Endodermal cell (in vitro differentiated cells): ENCODE measurements at regions not wholly inside any gene's neighbourhood (a gene's known extent, or its start where the extent isn't known, plus 50 kb on each side); places are given as distances from the start of the nearest gene placed in this dataset.

ENCODE experiments used
- DNase-seq: peaks from one replicate; pipeline ENCODE4 v3.0.0-alpha.2; 2017
- H3K27ac ChIP-seq: 2 replicates; pipeline ENCODE4 v1.5.1; 2013; ENCODE audit warnings: mild to moderate bottlenecking, low read depth, low read length, moderate library complexity
- H3K27me3 ChIP-seq: 2 replicates; pipeline ENCODE4 v1.6.1; 2013; ENCODE audit warnings: mild to moderate bottlenecking, low read length, moderate library complexity; ENCODE audit not compliant: insufficient read depth, control insufficient read depth, poor library complexity, severe bottlenecking
- H3K36me3 ChIP-seq: 2 replicates; pipeline ENCODE4 v1.7.0; 2013; ENCODE audit warnings: mild to moderate bottlenecking, low read length, moderate library complexity; ENCODE audit not compliant: control insufficient read depth, insufficient read depth
- H3K4me1 ChIP-seq: one replicate; pipeline ENCODE4 v1.7.0; 2013; ENCODE audit warnings: low read length; ENCODE audit not compliant: control insufficient read depth, insufficient read depth
- H3K4me3 ChIP-seq: 2 replicates; pipeline ENCODE4 v1.5.1; 2013; ENCODE audit warnings: mild to moderate bottlenecking, low read length, moderate library complexity
- H3K9ac ChIP-seq: 2 replicates; pipeline ENCODE4 v1.6.1; 2013; ENCODE audit warnings: mild to moderate bottlenecking, low read length, moderate library complexity; ENCODE audit not compliant: poor library complexity, severe bottlenecking; ENCODE audit errors: extremely low read depth
- H3K9me3 ChIP-seq: 2 replicates; pipeline ENCODE4 v1.6.1; 2013; ENCODE audit warnings: mild to moderate bottlenecking, low read length, moderate library complexity; ENCODE audit not compliant: control insufficient read depth
- H3K27ac Mint-ChIP-seq: 2 replicates; pipeline ENCODE4 v1.8.0; 2020; ENCODE audit warnings: mixed read lengths
- H3K27me3 Mint-ChIP-seq: 2 replicates; pipeline ENCODE4 v1.8.0; 2021; ENCODE audit warnings: mild to moderate bottlenecking, mixed read lengths; ENCODE audit not compliant: insufficient read depth
- H3K36me3 Mint-ChIP-seq: 2 replicates; pipeline ENCODE4 v1.8.0; 2020; ENCODE audit warnings: low read depth, mixed read lengths
- H3K4me1 Mint-ChIP-seq: 2 replicates; pipeline ENCODE4 v1.8.0; 2020; ENCODE audit warnings: mixed read lengths
- H3K4me3 Mint-ChIP-seq: 2 replicates; pipeline ENCODE4 v1.8.0; 2020; ENCODE audit warnings: mild to moderate bottlenecking, moderate library complexity, mixed read lengths
- H3K9me3 Mint-ChIP-seq: 2 replicates; pipeline ENCODE4 v1.8.0; 2020; ENCODE audit warnings: mild to moderate bottlenecking, mixed read lengths
- WGBS, 2 experiments: methylation state at CpG; one replicate each; pipeline versions ENCODE4 v1.1.5 to v1.1.7; 2013; ENCODE audit warnings: missing lambda C conversion rate in 2 of 2, mixed read lengths in 1 of 2; ENCODE audit not compliant: insufficient coverage in 1 of 2, insufficient read length in 1 of 2; 5-methylcytosine and 5-hydroxymethylcytosine counted together
- TF ChIP-seq, protein P1 (sequence below): fragments of 200-600 bp; sonication (generic); conservative IDR thresholded peaks from 2 replicates; pipeline ENCODE4 v1.5.0; 2021; ENCODE audit warnings: antibody characterized with exemption, mild to moderate bottlenecking

DNA sequence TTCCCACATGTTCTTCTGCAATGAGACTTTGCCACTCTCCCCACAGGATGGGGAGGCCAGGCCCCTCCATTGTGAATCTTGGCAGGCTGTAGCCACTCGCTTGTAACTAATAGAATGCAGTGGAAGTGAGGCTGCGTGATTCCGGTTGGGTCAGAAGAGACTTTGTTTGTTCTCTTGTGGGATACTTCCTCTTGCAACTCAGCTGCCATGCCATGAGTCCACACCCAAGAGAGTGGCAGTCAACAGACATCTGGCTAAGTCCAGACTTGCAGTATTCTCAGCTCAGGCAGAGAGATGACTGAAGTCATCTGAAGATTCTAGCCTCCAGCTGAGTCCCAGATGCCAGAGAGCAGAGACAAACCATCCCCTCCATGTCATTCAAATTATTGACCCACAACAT, 153.4 kb upstream of the GDF10 start:
- Mint-ChIP-seq H3K36me3 (no peaks in the 10 kb centered on the region), H3K9me3 (no peaks in the 10 kb centered on the region), H3K4me1 (no peaks in the 10 kb centered on the region), H3K27ac (no peak overlapping the region), H3K27me3 (peaks cover 2% of the 10 kb centered on the region), H3K4me3 (no peak overlapping the region)
- DNase-seq = no peak
- TF ChIP-seq, protein P1, sequence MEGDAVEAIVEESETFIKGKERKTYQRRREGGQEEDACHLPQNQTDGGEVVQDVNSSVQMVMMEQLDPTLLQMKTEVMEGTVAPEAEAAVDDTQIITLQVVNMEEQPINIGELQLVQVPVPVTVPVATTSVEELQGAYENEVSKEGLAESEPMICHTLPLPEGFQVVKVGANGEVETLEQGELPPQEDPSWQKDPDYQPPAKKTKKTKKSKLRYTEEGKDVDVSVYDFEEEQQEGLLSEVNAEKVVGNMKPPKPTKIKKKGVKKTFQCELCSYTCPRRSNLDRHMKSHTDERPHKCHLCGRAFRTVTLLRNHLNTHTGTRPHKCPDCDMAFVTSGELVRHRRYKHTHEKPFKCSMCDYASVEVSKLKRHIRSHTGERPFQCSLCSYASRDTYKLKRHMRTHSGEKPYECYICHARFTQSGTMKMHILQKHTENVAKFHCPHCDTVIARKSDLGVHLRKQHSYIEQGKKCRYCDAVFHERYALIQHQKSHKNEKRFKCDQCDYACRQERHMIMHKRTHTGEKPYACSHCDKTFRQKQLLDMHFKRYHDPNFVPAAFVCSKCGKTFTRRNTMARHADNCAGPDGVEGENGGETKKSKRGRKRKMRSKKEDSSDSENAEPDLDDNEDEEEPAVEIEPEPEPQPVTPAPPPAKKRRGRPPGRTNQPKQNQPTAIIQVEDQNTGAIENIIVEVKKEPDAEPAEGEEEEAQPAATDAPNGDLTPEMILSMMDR = no peak
- Histone ChIP-seq H3K27me3 (peaks cover 4% of the 10 kb centered on the region), H3K36me3 (no peaks in the 10 kb centered on the region), H3K9me3 (no peaks in the 10 kb centered on the region), H3K4me1 (no peaks in the 10 kb centered on the region), H3K27ac (no peak overlapping the region), H3K4me3 (no peak overlapping the region), H3K9ac (no peak overlapping the region)
- WGBS, 2 experiments = 93 to 94% methylated on average over 3 of the region's 3 CpGs

DNA sequence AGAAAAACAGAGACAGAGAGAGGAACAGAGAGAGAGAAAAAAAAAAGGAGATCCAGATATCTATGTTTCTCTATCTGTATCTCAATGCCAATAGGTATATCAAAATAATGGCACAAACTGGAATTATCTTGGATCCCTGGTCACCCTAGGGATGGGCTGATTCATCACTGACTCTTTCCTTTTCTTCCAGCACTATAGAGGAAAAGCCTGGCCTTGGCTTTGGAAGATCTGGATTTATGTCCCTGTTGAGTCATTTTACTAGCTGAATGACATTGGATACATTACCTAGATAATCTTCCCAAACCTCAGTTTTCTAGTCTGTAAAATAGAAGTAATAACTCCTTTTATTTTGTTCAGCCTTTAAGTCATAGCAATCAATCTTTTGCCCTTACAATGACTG, 152.8 kb upstream of the GDF10 start:
- Mint-ChIP-seq H3K27me3 (peaks cover 2% of the 10 kb centered on the region), H3K36me3 (no peaks in the 10 kb centered on the region), H3K27ac (no peak overlapping the region), H3K4me1 (no peaks in the 10 kb centered on the region), H3K9me3 (no peaks in the 10 kb centered on the region), H3K4me3 (no peak overlapping the region)
- peaks cover 4% of the 10 kb centered on the region for H3K27me3 ChIP-seq
- H3K27ac ChIP-seq = no peak overlapping the region
- no peak overlapping the region for H3K4me3 ChIP-seq
- H3K9ac ChIP-seq = no peak overlapping the region
- no peaks in the 10 kb centered on the region for H3K9me3 ChIP-seq
- DNase-seq = no peak
- TF ChIP-seq, protein P1 = no peak
- H3K4me1 ChIP-seq = no peaks in the 10 kb centered on the region
- no peaks in the 10 kb centered on the region for H3K36me3 ChIP-seq

- Histone ChIP-seq H3K9ac (no peak overlapping the region), H3K4me3 (no peak overlapping the region), H3K4me1 (no peaks in the 10 kb centered on the region), H3K27me3 (peaks cover 4% of the 10 kb centered on the region), H3K9me3 (peaks cover 18% of the 10 kb centered on the region), H3K36me3 (no peaks in the 10 kb centered on the region), H3K27ac (no peak overlapping the region)
- peaks cover 13% of the 10 kb centered on the region for H3K9me3 Mint-ChIP-seq
- H3K4me3 Mint-ChIP-seq = no peak overlapping the region
- H3K27ac Mint-ChIP-seq = no peak overlapping the region
- no peak for DNase-seq
- WGBS, 2 experiments = 78 to 94% methylated on average over 3 of the region's 3 CpGs
- H3K36me3 Mint-ChIP-seq = no peaks in the 10 kb centered on the region
- TF ChIP-seq, protein P1 = no peak
- H3K27me3 Mint-ChIP-seq = peaks cover 2% of the 10 kb centered on the region
- no peaks in the 10 kb centered on the region for H3K4me1 Mint-ChIP-seq
These were observed 149.4 kb upstream of the GDF10 start for GRCh38 chr10:47150581-47150980.
